K562 (cell line): ENCODE measurements at regions not wholly inside any gene's neighbourhood (a gene's known extent, or its start where the extent isn't known, plus 50 kb on each side); places are given as distances from the start of the nearest gene placed in this dataset.
"Not testable (repeated sequence)": the region's sequence is repeated elsewhere in the genome, so short reads cannot be mapped to it uniquely, and the experiment has no call there.

Source experiments
- ATAC-seq: fragments of 200-7000 bp; cut with Tn5 transposase; 3 replicates; pipeline ENCODE4 v1.9.1; 2020; ENCODE audit warnings: moderate library complexity
- BruUV-seq: library from RNA; stranded (reverse); fragments of 400-500 nt; replicated peaks from 2 replicates; lab custom pipeline; 2021; lab: Mats Ljungman, UMichigan
- CTCF ChIA-PET: fragments of 300-600 bp; formaldehyde crosslinking; extraction: SDS; loops from one replicate; lab custom pipeline; 2021; ENCODE audit warnings: low intra/inter-chr PET ratio; lab: Yijun Ruan, JAX
- POLR2A ChIA-PET: fragments of 300-600, 350-650 bp; sonication (Branson Sonifier 250); formaldehyde crosslinking; extraction: SDS; loops from one replicate; lab custom pipeline; 2021; ENCODE audit warnings: antibody characterized with exemption, inconsistent platforms; lab: Yijun Ruan, JAX
- DNase-seq, 4 experiments: peaks; one replicate each; pipeline versions ENCODE4 v3.0.0 to v3.0.0-alpha.2; 2011 to 2018; ENCODE audit warnings: low spot score in 3 of 4, mixed read lengths in 3 of 4; ENCODE audit errors: extremely low read depth in 1 of 4
- FAIRE-seq: peaks from 2 replicates; lab custom pipeline; 2011; peaks lifted over from hg19 to GRCh38; lab: Jason Lieb, UNC
- H2AFZ ChIP-seq: 2 replicates; pipeline ENCODE4 v1.6.0; 2011; ENCODE audit warnings: low read depth, low read length, control low read depth, inconsistent platforms
- H3K27ac ChIP-seq: fragments of 200-600 bp; 3 replicates; pipeline ENCODE4 v1.8.0; 2011; ENCODE audit warnings: low read depth, mild to moderate bottlenecking, control low read depth, inconsistent platforms, low read length, moderate library complexity, mixed read lengths; ENCODE audit errors: extremely low read depth
- H3K27me3 ChIP-seq, 2 experiments: fragments of 300-600 bp in 1 of 2; 2 replicates in 1 of 2; 3 replicates in 1 of 2; pipeline versions ENCODE4 v1.6.0 to v1.8.0; 2011; ENCODE audit warnings: inconsistent platforms in 2 of 2, low read length in 2 of 2, mild to moderate bottlenecking in 1 of 2, mixed read lengths in 1 of 2, moderate library complexity in 1 of 2; ENCODE audit not compliant: control insufficient read depth in 2 of 2, insufficient read depth in 2 of 2
- H3K36me3 ChIP-seq: fragments of 300-600 bp; 3 replicates; pipeline ENCODE4 v1.8.0; 2011; ENCODE audit warnings: mild to moderate bottlenecking, low read length, inconsistent platforms; ENCODE audit not compliant: control insufficient read depth, insufficient read depth
- H3K4me1 ChIP-seq, 2 experiments: fragments of 200-600 bp in 1 of 2; replicated peaks in 1 of 2; 2 replicates in 1 of 2; 3 replicates in 1 of 2; pipeline versions ENCODE4 v1.5.1 to v1.8.0; 2011; ENCODE audit warnings: inconsistent platforms in 2 of 2, low read length in 2 of 2, mild to moderate bottlenecking in 1 of 2, mixed read lengths in 1 of 2, moderate library complexity in 1 of 2; ENCODE audit not compliant: control insufficient read depth in 2 of 2, insufficient read depth in 2 of 2
- H3K4me2 ChIP-seq: 2 replicates; pipeline ENCODE4 v1.6.1; 2011; ENCODE audit warnings: low read length, control low read depth, inconsistent platforms, mixed read lengths; ENCODE audit not compliant: insufficient read depth
- H3K4me3 ChIP-seq: fragments of 200-600 bp; sonication (generic), shearing (Covaris generic); 2 replicates; pipeline ENCODE4 v1.5.1; 2016; ENCODE audit warnings: control low read depth, inconsistent platforms
- H3K79me2 ChIP-seq: fragments of 200-600 bp; 3 replicates; pipeline ENCODE4 v1.8.0; 2011; ENCODE audit warnings: low read length, inconsistent platforms; ENCODE audit not compliant: control insufficient read depth, insufficient read depth
- H3K9ac ChIP-seq, 2 experiments: 2 replicates each; pipeline versions ENCODE4 v1.6.0 to v1.6.1; 2011; ENCODE audit warnings: low read depth in 2 of 2, low read length in 2 of 2, control low read depth in 1 of 2, inconsistent platforms in 1 of 2, mild to moderate bottlenecking in 1 of 2, mixed read lengths in 1 of 2; ENCODE audit not compliant: insufficient read depth in 1 of 2
- H3K9me1 ChIP-seq: one replicate; pipeline ENCODE4 v1.6.0; 2011; ENCODE audit warnings: inconsistent platforms, mild to moderate bottlenecking, low read length, moderate library complexity; ENCODE audit not compliant: control insufficient read depth, insufficient read depth
- H3K9me3 ChIP-seq: replicated peaks from 2 replicates; pipeline ENCODE4 v1.5.1; 2011; ENCODE audit warnings: low read depth, low read length, inconsistent platforms; ENCODE audit not compliant: control insufficient read depth, insufficient read depth
- H4K20me1 ChIP-seq: replicated peaks from 2 replicates; pipeline ENCODE4 v1.6.1; 2011; ENCODE audit warnings: low read length, inconsistent platforms, mixed read lengths; ENCODE audit not compliant: control insufficient read depth, insufficient read depth
- TFAM ChIP-seq: fragments of 250-450 bp; sonication (Bioruptor Pico); conservative IDR thresholded peaks from 2 replicates; pipeline ENCODE4 v1.5.0; 2021; ENCODE audit warnings: mild to moderate bottlenecking, moderate library complexity
- ZNF140 ChIP-seq: fragments of 250-450 bp; sonication (Bioruptor Pico); IDR thresholded peaks from 2 replicates; pipeline ENCODE4 v1.8.0; 2021; ENCODE audit warnings: moderate library complexity, mild to moderate bottlenecking, inconsistent platforms
- ZNF3 ChIP-seq: fragments of 250-450 bp; sonication (Bioruptor Pico); IDR thresholded peaks from 2 replicates; pipeline ENCODE4 v1.5.0; 2021; ENCODE audit warnings: mild to moderate bottlenecking, moderate library complexity
- ZNF766 ChIP-seq: fragments of 200-800 bp; sonication (Bioruptor generic); conservative IDR thresholded peaks from 2 replicates; pipeline ENCODE4 v1.6.1; 2016; ENCODE audit warnings: missing genetic modification characterization, missing compliant biosample characterization
- WGBS: fragments of 100-300 bp; shearing (Covaris generic); methylation state at CpG from one replicate; pipeline ENCODE4 v1.1.6; 2016; ENCODE audit warnings: low coverage, mixed read lengths; ENCODE audit not compliant: insufficient coverage; ENCODE audit errors: missing lambda C conversion rate; 5-methylcytosine and 5-hydroxymethylcytosine counted together
- in situ Hi-C: fragments of 300-500 bp; cut with MboI; formaldehyde crosslinking; loops from 4 replicates; pipeline ENCODE4 v1.15.0; 2018; ENCODE audit warnings: inconsistent platforms, mixed read lengths
- intact Hi-C: fragments of 100-400 bp; cut with micrococcal nuclease; formaldehyde crosslinking; loops from 2 replicates; pipeline ENCODE4 v1.14.2; 2022
- TF ChIP-seq, protein P1 (sequence below): IDR thresholded peaks from 2 replicates; pipeline ENCODE4 v1.6.1; 2016; ENCODE audit warnings: missing genetic modification characterization, missing compliant biosample characterization

DNA sequence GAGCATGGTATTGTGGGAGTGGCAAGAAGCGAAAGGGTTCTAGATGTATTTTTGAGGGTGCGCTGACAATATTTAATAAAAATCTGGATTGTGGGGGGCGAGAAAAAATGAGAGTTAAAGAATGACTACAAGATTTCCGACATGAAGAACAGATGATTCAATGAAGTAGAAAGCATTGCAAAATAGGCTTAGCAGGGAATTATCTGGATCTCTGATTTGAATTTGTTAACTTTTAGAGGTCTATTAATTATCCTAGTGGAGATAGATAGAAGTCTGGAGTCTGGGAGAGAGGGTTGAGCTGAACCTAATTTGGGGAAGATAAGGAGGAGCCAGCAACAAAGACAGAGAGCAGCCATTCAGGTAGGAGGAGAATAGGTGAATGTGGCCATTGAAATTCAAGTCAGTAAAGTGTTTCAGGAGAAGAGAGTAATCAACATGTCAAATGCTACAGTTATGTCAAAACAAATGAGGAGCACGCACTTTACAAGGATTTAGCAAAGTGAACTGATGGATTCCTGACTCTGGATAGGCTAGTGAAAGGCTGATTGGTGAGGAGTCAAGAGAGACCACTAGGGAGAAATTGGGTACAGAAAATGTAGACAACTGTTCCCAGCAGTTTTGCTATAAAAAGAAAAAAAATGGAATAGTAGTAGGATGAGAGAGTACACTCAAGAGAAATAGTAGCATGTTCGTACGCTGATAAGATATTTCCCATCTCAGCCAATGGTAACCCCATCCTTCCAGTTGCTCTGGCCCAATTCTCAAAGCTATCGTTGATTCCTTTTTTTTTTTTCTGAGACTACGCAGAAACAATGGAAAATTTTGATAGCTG lies 393.2 kb upstream of the CXADR start (continued):
- TF ChIP-seq ZNF766 (CRISPR knock-in tag), result no peak
- no peak for TF ChIP-seq ZNF140 (CRISPR knock-in tag)
- TF ChIP-seq ZNF3 (CRISPR knock-in tag), result no peak
- no peak for TF ChIP-seq TFAM (CRISPR knock-in tag)
- TF ChIP-seq, protein P1, sequence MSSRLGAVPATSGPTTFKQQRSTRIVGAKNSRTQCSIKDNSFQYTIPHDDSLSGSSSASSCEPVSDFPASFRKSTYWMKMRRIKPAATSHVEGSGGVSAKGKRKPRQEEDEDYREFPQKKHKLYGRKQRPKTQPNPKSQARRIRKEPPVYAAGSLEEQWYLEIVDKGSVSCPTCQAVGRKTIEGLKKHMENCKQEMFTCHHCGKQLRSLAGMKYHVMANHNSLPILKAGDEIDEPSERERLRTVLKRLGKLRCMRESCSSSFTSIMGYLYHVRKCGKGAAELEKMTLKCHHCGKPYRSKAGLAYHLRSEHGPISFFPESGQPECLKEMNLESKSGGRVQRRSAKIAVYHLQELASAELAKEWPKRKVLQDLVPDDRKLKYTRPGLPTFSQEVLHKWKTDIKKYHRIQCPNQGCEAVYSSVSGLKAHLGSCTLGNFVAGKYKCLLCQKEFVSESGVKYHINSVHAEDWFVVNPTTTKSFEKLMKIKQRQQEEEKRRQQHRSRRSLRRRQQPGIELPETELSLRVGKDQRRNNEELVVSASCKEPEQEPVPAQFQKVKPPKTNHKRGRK (tag), result no peak

DNA sequence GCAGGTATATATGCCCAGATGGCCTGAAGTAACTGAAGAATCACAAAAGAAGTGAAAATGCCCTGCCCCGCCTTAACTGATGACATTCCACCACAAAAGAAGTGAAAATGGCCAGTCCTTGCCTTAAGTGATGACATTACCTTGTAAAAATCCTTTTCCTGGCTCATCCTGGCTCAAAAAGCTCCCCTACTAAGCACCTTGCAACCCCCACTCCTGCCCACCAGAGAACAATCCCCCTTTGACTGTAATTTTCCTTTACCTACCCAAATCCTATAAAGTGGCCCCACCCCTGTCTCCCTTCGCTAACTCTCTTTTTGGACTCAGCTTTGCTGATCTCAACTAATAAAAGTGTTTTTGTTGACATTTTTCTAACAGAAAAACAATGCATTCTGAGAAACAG lies 385.4 kb upstream of the CXADR start:
- H3K4me3 ChIP-seq, POLR2A ChIA-PET, ATAC-seq, H3K9ac ChIP-seq, H3K4me2 ChIP-seq, H3K27me3 ChIP-seq, BruUV-seq, in situ Hi-C loops, H3K27ac ChIP-seq, intact Hi-C loops, H3K79me2 ChIP-seq, H4K20me1 ChIP-seq, H2AFZ ChIP-seq, CTCF ChIA-PET, FAIRE-seq, DNase-seq, H3K36me3 ChIP-seq, H3K4me1 ChIP-seq, H3K9me3 ChIP-seq, H3K9me1 ChIP-seq: not testable (repeated sequence)
- 15% methylated on average over 1 of the region's 2 CpGs for WGBS
